CD4-positive, alpha-beta T cell (primary cell): ENCODE measurements at regions not wholly inside any gene's neighbourhood (a gene's known extent, or its start where the extent isn't known, plus 50 kb on each side); places are given as distances from the start of the nearest gene placed in this dataset.

Experiments
- ATAC-seq: fragments of 200-7000 bp; cut with Tn5 transposase; one replicate; pipeline ENCODE4 v1.10.0; 2022; ENCODE audit warnings: mild to moderate bottlenecking; ENCODE audit not compliant: poor library complexity
- CTCF ChIA-PET: fragments of 350-600 bp; sonication (Branson Sonifier 250); formaldehyde crosslinking; loops from one replicate; lab custom pipeline; 2021; ENCODE audit warnings: antibody characterized with exemption, inconsistent platforms; lab: Charles Lee
- POLR2A ChIA-PET: fragments of 350-600 bp; sonication (Branson Sonifier 250); formaldehyde crosslinking; loops from one replicate; lab custom pipeline; 2021; ENCODE audit warnings: antibody characterized with exemption, inconsistent platforms; lab: Charles Lee
- DNase-seq, 14 experiments: peaks; one replicate each; pipeline ENCODE4 v3.0.0-alpha.2; 2013 to 2020; ENCODE audit warnings: mixed read lengths in 2 of 14
- H3K27ac ChIP-seq, 2 donors: one replicate each; pipeline versions ENCODE4 v1.5.1 to v1.7.0; 2013; ENCODE audit warnings: low read length in 2 of 2, low read depth in 1 of 2, mild to moderate bottlenecking in 1 of 2
- H3K27me3 ChIP-seq, 2 experiments: 1 replicate in 1 of 2; 2 replicates in 1 of 2; pipeline versions ENCODE4 v1.6.1 to v1.7.0; 2013; ENCODE audit warnings: low read length in 2 of 2, control low read depth in 1 of 2, mild to moderate bottlenecking in 1 of 2, moderate library complexity in 1 of 2; ENCODE audit not compliant: insufficient read depth in 2 of 2, control insufficient read depth in 1 of 2
- H3K36me3 ChIP-seq: one replicate; pipeline ENCODE4 v1.6.1; 2013; ENCODE audit warnings: low read length, control low read depth; ENCODE audit not compliant: insufficient read depth
- H3K4me1 ChIP-seq: one replicate; pipeline ENCODE4 v1.6.1; 2013; ENCODE audit warnings: low read length, control low read depth; ENCODE audit not compliant: insufficient read depth
- H3K4me3 ChIP-seq: one replicate; pipeline ENCODE4 v1.5.1; 2013; ENCODE audit warnings: mild to moderate bottlenecking, low read length, moderate library complexity
- H3K9me3 ChIP-seq, 2 experiments: 1 replicate in 1 of 2; 2 replicates in 1 of 2; pipeline versions ENCODE4 v1.6.1 to v1.7.0; 2013; ENCODE audit warnings: low read length in 2 of 2, mild to moderate bottlenecking in 2 of 2, control low read depth in 1 of 2, moderate library complexity in 1 of 2; ENCODE audit not compliant: control insufficient read depth in 1 of 2, insufficient read depth in 1 of 2
- H3K27ac Mint-ChIP-seq: one replicate; pipeline ENCODE4 v1.8.0; 2020; ENCODE audit warnings: mixed read lengths
- H3K27me3 Mint-ChIP-seq: one replicate; pipeline ENCODE4 v1.8.0; 2021; ENCODE audit warnings: mixed read lengths
- H3K36me3 Mint-ChIP-seq: one replicate; pipeline ENCODE4 v1.8.0; 2021; ENCODE audit warnings: low read depth, mixed read lengths
- H3K4me1 Mint-ChIP-seq: one replicate; pipeline ENCODE4 v1.8.0; 2021; ENCODE audit warnings: low read depth, mixed read lengths
- H3K4me3 Mint-ChIP-seq: one replicate; pipeline ENCODE4 v1.8.0; 2020; ENCODE audit warnings: mild to moderate bottlenecking, mixed read lengths
- H3K9me3 Mint-ChIP-seq: one replicate; pipeline ENCODE4 v1.8.0; 2020; ENCODE audit warnings: mixed read lengths
- intact Hi-C, 2 experiments: fragments of 100-400 bp; cut with DNase I in 1 of 2; cut with micrococcal nuclease in 1 of 2; formaldehyde crosslinking; loops; one replicate each; pipeline versions ENCODE4 v1.15.1 to v1.9.0; 2023 to 2025; cut with DNase I, micrococcal nuclease
- TF ChIP-seq, protein P1 (sequence below): fragments of 200-600 bp; IDR thresholded peaks from one replicate; pipeline ENCODE4 v1.8.0; 2022; ENCODE audit warnings: antibody characterized with exemption, mild to moderate bottlenecking

GRCh38 chr11:70643642-70644041, 245.3 kb downstream of the CTTN start:
- H3K9me3 Mint-ChIP-seq: no peaks in the 10 kb centered on the region
- Histone ChIP-seq H3K27me3 (peaks cover 2 to 13% of the 10 kb centered on the region in 2 experiments), H3K4me3 (no peak overlapping the region), H3K36me3 (no peaks in the 10 kb centered on the region), H3K9me3 (no peaks in the 10 kb centered on the region), H3K27ac (no peak overlapping the region), H3K4me1 (no peaks in the 10 kb centered on the region)
- TF ChIP-seq, protein P1, sequence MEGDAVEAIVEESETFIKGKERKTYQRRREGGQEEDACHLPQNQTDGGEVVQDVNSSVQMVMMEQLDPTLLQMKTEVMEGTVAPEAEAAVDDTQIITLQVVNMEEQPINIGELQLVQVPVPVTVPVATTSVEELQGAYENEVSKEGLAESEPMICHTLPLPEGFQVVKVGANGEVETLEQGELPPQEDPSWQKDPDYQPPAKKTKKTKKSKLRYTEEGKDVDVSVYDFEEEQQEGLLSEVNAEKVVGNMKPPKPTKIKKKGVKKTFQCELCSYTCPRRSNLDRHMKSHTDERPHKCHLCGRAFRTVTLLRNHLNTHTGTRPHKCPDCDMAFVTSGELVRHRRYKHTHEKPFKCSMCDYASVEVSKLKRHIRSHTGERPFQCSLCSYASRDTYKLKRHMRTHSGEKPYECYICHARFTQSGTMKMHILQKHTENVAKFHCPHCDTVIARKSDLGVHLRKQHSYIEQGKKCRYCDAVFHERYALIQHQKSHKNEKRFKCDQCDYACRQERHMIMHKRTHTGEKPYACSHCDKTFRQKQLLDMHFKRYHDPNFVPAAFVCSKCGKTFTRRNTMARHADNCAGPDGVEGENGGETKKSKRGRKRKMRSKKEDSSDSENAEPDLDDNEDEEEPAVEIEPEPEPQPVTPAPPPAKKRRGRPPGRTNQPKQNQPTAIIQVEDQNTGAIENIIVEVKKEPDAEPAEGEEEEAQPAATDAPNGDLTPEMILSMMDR: no peak
- H3K4me3 Mint-ChIP-seq: no peak overlapping the region
- no peaks in the 10 kb centered on the region for H3K36me3 Mint-ChIP-seq
- no peak for DNase-seq
- no peak for ATAC-seq
- peaks cover 39% of the 10 kb centered on the region for H3K27me3 Mint-ChIP-seq
- ChIA-PET POLR2A (no interaction called here), CTCF (no interaction called here)
- H3K4me1 Mint-ChIP-seq: no peaks in the 10 kb centered on the region
- H3K27ac Mint-ChIP-seq: no peak overlapping the region
- intact Hi-C loops: no loop called here

- H3K36me3 ChIP-seq: no peaks in the 10 kb centered on the region
- peaks cover 2 to 13% of the 10 kb centered on the region in 2 experiments for H3K27me3 ChIP-seq
- H3K27ac Mint-ChIP-seq: no peak overlapping the region
- POLR2A ChIA-PET: no interaction called here
- H3K4me3 ChIP-seq: no peak overlapping the region
- TF ChIP-seq, protein P1: no peak
- H3K4me1 Mint-ChIP-seq: no peaks in the 10 kb centered on the region
- no peak overlapping the region for H3K27ac ChIP-seq
- H3K9me3 ChIP-seq: peaks cover 0 to 4% of the 10 kb centered on the region in 2 experiments
- DNase-seq: no peak
- ATAC-seq: no peak
- H3K4me3 Mint-ChIP-seq: no peak overlapping the region
- H3K36me3 Mint-ChIP-seq: no peaks in the 10 kb centered on the region
- no peaks in the 10 kb centered on the region for H3K9me3 Mint-ChIP-seq
- intact Hi-C loops: no loop called here
- CTCF ChIA-PET: no interaction called here
- no peaks in the 10 kb centered on the region for H3K4me1 ChIP-seq
- H3K27me3 Mint-ChIP-seq: peaks cover 39% of the 10 kb centered on the region
Observed at GRCh38 chr11:70644343-70645060, 246.2 kb downstream of the CTTN start.

DNA sequence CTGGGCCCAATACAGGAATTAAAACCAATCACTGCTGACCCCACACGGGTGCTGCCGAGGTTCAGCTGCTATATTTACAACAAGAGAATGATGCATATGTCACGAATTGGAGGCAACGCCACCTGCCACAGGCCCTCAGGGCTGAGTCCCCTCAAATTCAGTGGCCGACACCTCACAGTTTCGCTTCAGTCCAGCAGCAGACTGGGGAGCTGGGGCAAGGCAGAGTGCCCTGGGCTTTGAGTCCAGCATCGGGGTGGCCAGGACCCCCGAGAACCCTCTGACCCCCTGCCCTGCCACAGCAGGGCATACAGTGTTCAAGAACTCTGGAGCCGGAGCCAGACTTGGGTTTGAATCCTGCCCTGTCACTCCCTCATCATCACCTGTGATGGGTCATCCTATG, 247.2 kb downstream of the CTTN start:
- POLR2A ChIA-PET: no interaction called here
- no peak for DNase-seq

More for the DNA sequence above, 247.2 kb downstream of the CTTN start:
- H3K4me1 ChIP-seq: no peaks in the 10 kb centered on the region
- H3K9me3 ChIP-seq: peaks cover 0 to 4% of the 10 kb centered on the region in 2 experiments
- H3K27me3 ChIP-seq: peaks cover 0 to 13% of the 10 kb centered on the region in 2 experiments
- Mint-ChIP-seq H3K36me3 (no peaks in the 10 kb centered on the region), H3K4me3 (no peak overlapping the region), H3K27me3 (peaks cover 39% of the 10 kb centered on the region), H3K4me1 (no peaks in the 10 kb centered on the region), H3K9me3 (no peaks in the 10 kb centered on the region), H3K27ac (no peak overlapping the region)
- TF ChIP-seq, protein P1: no peak
- CTCF ChIA-PET: no interaction called here
- intact Hi-C loops: no loop called here
- ATAC-seq: no peak
- no peak overlapping the region for H3K27ac ChIP-seq
- no peaks in the 10 kb centered on the region for H3K36me3 ChIP-seq
- H3K4me3 ChIP-seq: no peak overlapping the region
